ENCODE measurements at regions not wholly inside any gene's neighbourhood (a gene's known extent, or its start where the extent isn't known, plus 50 kb on each side); places are given as distances from the start of the nearest gene placed in this dataset.

GRCh38 chr20:51876313-51876940 lies 74.1 kb upstream of the SALL4 start:
- TF ChIP-seq CTCF (IDR thresholded peaks at IDR 0.05) = no peak
- TF ChIP-seq ZFX (IDR thresholded peaks at IDR 0.05; ENCODE audit: borderline replicate concordance) = no peak

All from 22Rv1 (cell line).